Posterior vena cava (tissue), 2 donors: ENCODE measurements at regions not wholly inside any gene's neighbourhood (a gene's known extent, or its start where the extent isn't known, plus 50 kb on each side); places are given as distances from the start of the nearest gene placed in this dataset.
"Not testable (repeated sequence)": the region's sequence is repeated elsewhere in the genome, so short reads cannot be mapped to it uniquely, and the experiment has no call there.

Experiments
- DNase-seq: peaks from one replicate; pipeline ENCODE4 v3.0.0-alpha.2; 2020; ENCODE audit warnings: low spot score
- intact Hi-C, 2 donors: fragments of 100-400 bp; cut with DNase I; formaldehyde crosslinking; loops; one replicate each; pipeline versions ENCODE4 v1.14.1 to v1.14.2; 2022 to 2023
- donor health status: DM: yes; HTN: yes; CAD: no.
- donor health status: DM: yes; HTN: yes; CAD: no.

- peak; percentile 77 for DNase-seq
- intact Hi-C loops: no loop called here
Observed at GRCh38 chr5:174610968-174611367, 113.4 kb upstream of the MSX2 start.

- intact Hi-C loops: no loop called here
- DNase-seq: peak; percentile 45
Observed at GRCh38 chr5:174612686-174613085, 111.7 kb upstream of the MSX2 start.

- no peak for DNase-seq
- intact Hi-C loops: no loop called here
Observed at GRCh38 chr5:174614500-174615135, 109.8 kb upstream of the MSX2 start.

- intact Hi-C loops: no loop called here
- DNase-seq: no peak
Observed at GRCh38 chr5:174616036-174616435, 108.3 kb upstream of the MSX2 start.

- DNase-seq: no peak
- intact Hi-C loops: no loop called here
Observed at GRCh38 chr5:174617285-174617684, 107.1 kb upstream of the MSX2 start.

GRCh38 chr5:174617910-174618309 is 106.5 kb upstream of the MSX2 start:
- no peak for DNase-seq
- intact Hi-C loops: no loop called here

DNA sequence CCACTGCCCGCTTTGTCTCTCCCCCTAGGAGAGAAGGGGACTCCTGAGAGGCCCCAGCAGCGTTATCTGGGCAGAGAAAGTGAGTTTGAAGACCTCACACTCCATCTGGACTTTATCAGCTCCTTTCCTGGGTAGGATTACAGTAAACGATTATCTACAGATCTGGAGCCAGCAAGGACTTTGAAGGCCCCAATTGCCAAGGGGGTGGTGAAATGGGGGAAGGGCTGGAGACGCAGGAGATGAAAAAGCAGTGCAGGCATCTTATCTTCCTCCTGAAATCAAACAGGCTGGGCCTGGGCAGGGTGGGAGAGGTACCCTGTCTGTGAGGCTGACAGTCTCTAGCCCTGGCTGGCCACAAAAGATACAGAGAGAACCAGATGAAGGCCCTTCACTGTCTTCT is 105.8 kb upstream of the MSX2 start:
- DNase-seq: no peak
- intact Hi-C loops: no loop called here

DNA sequence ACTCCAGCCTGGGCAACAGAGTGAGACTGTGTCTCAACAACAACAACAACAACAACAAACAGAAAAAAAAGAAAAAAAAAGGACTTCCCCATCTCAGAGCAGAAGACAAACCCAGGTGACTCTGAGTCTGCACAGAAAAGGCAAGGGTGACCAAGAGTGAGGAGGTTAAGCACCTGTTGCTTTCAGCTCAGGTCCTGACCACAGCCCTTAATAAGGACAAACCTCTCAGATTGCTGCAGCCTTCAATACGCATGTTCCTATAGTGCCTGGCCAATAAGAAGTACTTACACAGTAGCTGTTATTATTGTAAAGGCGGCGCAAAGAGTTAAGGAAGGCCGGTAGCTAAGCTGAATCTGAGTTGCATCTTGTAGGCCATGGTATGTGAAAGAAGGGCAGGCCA is 102.3 kb upstream of the MSX2 start:
- DNase-seq: no peak
- intact Hi-C loops: no loop called here

- intact Hi-C loops: no loop called here
- no peak for DNase-seq
Observed at GRCh38 chr5:174623018-174623417, 101.4 kb upstream of the MSX2 start.

DNA sequence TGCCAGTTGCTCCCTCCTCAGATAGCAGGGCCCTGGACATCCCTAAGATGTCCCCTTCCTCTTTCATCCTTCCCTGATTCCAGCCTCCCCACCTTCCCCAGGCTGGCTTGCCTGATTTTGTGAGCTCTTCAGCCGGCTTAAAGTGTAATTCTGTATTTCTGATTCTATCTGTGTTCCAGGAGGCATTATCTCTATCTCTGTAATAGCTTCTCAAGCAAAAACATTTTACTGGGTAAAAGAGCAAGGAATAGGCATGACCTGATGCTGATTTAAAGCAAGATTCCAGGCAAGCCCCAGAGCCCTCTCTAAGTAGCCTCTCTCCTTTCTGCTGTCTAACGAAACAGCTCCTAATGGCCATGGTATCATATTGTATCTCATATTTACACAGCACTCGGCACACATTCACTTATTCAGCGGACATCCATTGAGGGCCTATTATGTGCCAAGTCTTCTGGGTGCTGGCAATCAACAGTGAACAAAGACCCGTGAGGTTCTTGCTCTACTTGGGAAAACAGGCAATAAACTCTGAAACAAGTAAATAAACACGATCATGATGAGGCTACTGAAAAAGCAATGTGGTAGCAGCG is 100.9 kb upstream of the MSX2 start:
- DNase-seq: no peak
- intact Hi-C loops: loop anchor here in 1 of 2 donors (2.0 kb wide), 1 partner anchor 21 kb away; no protein-coding TSS in a partner anchor

DNA sequence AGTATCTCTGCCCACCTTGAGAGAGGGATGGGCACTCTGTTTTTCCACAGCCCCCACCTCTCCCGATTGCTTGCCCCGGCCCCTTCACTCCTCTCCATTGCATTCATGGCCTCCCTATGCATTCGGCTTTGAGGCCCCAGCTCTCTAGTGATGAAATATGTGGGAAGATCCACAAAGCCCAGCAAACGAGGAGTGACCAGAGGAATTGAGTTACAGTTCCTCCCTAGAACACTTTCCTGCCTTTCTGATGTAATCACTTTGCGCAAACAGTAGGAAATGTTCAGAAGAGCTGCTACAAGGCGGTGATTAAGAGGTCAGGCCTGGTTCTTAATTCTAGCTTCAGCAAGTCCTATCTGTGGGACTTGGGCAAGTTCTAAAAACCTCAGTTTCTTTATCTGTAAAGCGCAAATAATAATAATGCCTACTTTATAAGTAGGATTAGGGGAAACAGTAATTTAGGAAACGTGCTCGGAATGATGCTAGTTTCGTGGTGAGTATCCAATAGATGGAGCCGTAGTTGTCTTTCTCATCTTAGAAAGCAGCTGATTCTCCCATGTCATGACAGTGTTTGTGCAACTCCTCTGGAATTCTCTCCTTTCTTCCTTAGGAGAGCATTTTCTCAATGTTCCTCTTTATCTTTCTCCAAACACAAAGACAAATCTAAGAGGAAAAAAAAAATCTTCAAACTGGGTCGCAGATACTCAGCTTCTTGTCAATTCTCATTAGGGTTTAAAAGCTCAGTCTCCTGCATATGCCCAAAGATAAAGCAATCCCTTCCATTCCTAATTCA is 99.5 kb upstream of the MSX2 start:
- intact Hi-C loops: loop anchor here in 1 of 2 donors (2.0 kb wide), 1 partner anchor 20 kb away; no protein-coding TSS in a partner anchor
- no peak for DNase-seq

DNA sequence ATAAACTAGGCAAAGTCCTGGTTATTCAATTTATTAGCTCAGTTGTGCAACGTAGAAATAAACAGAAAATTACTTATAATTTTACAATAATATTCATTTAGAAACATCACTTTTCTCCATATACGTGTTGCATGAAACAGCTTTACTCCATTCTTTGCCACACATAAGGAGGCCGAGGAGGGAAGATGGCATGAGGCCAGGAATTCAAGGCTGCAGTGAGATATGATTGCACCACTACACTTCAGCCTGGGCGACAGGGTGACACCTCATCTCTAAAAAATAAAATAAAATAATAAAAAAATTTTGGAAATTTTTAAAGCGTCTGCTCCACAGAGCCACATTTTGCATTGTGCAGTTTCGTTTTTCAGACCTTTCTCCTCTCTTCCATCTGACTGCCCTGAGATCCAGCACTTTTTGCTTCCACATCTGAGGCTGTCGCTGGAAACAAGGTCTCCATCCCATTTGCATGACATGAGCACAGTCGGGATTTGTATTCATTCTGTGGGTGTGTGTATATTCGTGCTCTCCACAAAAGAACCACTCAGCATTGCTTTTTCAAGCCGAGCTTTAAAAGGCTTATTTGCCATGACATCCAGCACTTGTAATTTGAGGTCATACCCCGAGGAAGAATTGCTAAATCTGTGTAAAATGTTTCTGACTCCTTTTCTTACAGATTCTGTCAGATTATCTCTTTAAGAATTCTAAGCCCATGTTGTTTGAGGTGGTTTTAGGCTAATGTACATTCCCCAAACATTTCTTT is 98.6 kb upstream of the MSX2 start:
- DNase-seq: no peak
- intact Hi-C loops: loop anchor here in 1 of 2 donors (2.0 kb wide), 1 partner anchor 19 kb away; no protein-coding TSS in a partner anchor

- intact Hi-C loops: no loop called here
- peak; percentile 18 for DNase-seq
Observed at GRCh38 chr5:174626369-174626920, 97.9 kb upstream of the MSX2 start.

DNA sequence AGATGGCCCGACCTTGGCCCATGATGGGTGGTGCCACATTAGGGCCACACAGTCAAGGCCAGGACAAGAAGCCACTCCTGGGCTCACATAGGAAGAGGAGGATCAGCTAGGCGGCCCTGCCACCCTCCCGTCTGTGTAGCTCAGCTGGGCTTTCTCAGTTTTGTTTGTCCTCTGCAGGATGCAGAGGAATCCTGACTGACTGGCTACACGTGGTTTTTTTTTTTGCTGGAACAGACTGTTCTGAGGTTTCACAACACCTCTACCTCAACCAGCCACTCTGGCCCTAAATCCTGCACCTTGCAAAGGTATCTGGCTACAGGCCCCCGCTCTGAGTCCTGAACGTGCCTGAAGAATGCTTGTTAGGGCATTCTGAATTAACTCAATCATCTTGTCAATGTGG is 88.3 kb upstream of the MSX2 start:
- intact Hi-C loops: no loop called here
- DNase-seq: no peak

- DNase-seq: no peak
- intact Hi-C loops: no loop called here
Observed at GRCh38 chr5:174642816-174643405, 81.5 kb upstream of the MSX2 start.

DNA sequence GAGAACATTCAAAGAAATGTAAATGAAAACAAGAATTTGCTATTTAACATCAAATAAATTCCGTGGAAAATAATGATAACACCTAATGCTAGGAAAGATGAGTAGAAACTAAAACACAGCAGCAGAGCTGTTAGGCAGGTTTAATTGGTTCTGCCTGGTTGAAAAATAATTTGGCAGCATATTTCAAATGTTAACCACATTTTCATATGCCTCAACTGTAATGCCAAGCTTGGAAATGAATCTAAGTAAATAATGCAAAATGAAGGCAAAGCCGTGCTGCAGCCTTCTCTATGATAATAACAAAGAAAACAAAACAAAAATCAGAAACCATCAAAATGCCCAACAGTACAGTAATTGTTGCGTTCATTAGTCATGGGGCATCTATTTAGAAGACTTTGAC is 79.9 kb upstream of the MSX2 start:
- no peak for DNase-seq
- intact Hi-C loops: loop anchor here in 1 of 2 donors (2.0 kb wide), 1 partner anchor 20 kb away; no protein-coding TSS in a partner anchor

- no peak for DNase-seq
- intact Hi-C loops: loop anchor here in 1 of 2 donors (2.0 kb wide), 1 partner anchor 20 kb away; no protein-coding TSS in a partner anchor
Observed at GRCh38 chr5:174644923-174645322, 79.5 kb upstream of the MSX2 start.

DNA sequence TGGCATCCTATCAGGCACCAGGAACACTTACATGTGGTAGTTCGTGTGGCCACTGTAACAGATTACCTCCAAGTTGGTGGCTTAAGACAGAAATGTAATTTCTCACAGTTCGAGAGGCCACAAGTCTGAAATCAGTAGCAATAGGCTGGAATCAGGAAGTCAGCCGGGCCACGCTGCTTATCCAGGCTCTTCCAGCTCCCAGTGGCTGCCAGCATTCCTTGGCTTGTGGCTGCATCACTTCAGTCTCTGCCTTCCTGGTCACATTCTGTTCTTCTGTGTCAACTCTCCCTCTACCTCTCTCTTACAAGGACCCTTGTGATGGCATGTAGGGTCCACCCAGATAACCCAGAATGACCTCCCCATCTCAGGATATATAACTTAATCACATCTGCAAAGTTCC is 78.7 kb upstream of the MSX2 start:
- intact Hi-C loops: loop anchor here in 1 of 2 donors (2.0 kb wide), 1 partner anchor 21 kb away; no protein-coding TSS in a partner anchor
- DNase-seq: no peak

DNA sequence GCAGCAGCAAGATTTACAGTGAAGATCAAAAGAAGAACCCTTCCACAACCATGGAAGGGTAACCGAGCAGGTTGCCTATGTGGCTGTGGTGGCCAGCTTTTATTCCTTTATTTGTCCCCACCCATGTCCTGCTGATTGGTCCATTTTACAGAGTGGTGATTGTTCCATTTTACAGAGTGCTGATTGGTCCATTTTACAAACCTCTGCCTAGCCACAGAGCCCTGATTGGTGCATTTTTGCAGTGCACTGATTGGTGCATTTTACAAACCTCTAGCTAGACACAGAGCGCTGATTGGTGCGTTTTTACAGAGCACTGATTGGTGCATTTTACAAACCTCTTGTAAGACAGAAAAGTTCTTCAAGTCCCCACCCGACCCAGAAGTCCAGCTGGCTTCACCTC is 75.8 kb upstream of the MSX2 start:
- DNase-seq, intact Hi-C loops: not testable (repeated sequence)
